ENCODE measurements at regions not wholly inside any gene's neighbourhood (a gene's known extent, or its start where the extent isn't known, plus 50 kb on each side); places are given as distances from the start of the nearest gene placed in this dataset.

DNA sequence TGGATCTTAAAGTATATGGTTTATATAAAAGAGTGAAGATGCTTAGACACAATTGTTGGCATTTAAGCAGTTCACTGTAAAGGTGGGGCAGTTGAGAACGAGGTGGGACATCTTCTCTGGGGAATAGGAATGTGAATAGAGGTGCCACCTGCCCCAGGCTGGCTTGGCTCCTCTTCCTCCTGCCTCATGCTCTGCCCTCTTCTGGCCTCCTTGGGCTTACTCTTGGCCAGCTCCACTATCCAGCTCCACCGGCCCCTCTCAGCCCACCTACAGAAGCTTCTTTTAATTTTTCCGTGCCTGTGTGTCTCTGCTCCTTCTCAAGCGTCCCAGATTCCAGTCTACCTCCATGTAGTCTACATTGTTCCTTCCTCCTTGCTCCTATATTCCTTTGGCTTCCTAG is 122.1 kb downstream of the NUF2 start:
- Histone ChIP-seq H3K4me1 (ENCODE audit: control insufficient read depth in 1 of 2, insufficient read depth in 2 of 2, low read length in 2 of 2) (no peaks in the 10 kb centered on the region), H3K9me3 (ENCODE audit: control insufficient read depth in 1 of 2, insufficient read depth in 1 of 2, low read depth in 1 of 2, low read length in 2 of 2) (no peaks in the 10 kb centered on the region), H3K4me2 (ENCODE audit: low read length) (no peak overlapping the region), H3K79me2 (ENCODE audit: insufficient read depth, low read length) (no peaks in the 10 kb centered on the region), H3K27ac (ENCODE audit: low read depth, low read length) (no peak overlapping the region), H3K4me3 (replicated peaks in 1 of 2; ENCODE audit: low read depth in 1 of 2, low read length in 2 of 2) (no peak overlapping the region), H3K9me2 (ENCODE audit: insufficient read depth) (no peaks in the 10 kb centered on the region), H3K27me3 (ENCODE audit: insufficient read depth, low read length) (peaks cover 7% of the 10 kb centered on the region; the same call in 1 of the 2 replicates), H3K9ac (ENCODE audit: low read length) (no peak overlapping the region), H4K20me1 (ENCODE audit: insufficient read depth) (no peaks in the 10 kb centered on the region), H3K36me3 (ENCODE audit: control insufficient read depth in 1 of 2, insufficient read depth in 2 of 2, low read length in 2 of 2) (no peaks in the 10 kb centered on the region), H2AFZ (ENCODE audit: low read depth, low read length, poor library complexity, severe bottlenecking) (no peak overlapping the region)
- BruUV-seq (replicated peaks): no TSS peak
- ChIA-PET RAD21 (ENCODE audit: low non-redundant PET in 1 of 2, low total read pairs in 2 of 2, uncharacterized antibody in 2 of 2, unreplicated experiment in 2 of 2) (no interaction called here), POLR2A (no interaction called here), CTCF (no interaction called here)
- ATAC-seq: no peak
- TF ChIP-seq EGR1 (IDR thresholded peaks at IDR 0.05; ENCODE audit: low read depth): no peak
- TF ChIP-seq, protein P1, sequence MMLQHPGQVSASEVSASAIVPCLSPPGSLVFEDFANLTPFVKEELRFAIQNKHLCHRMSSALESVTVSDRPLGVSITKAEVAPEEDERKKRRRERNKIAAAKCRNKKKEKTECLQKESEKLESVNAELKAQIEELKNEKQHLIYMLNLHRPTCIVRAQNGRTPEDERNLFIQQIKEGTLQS (IDR thresholded peaks at IDR 0.05): no peak
- no peak for TF ChIP-seq YY1 (IDR thresholded peaks at IDR 0.05; ENCODE audit: extremely low read depth, insufficient replicate concordance, low read depth, low read length)
- TF ChIP-seq JUND (IDR thresholded peaks at IDR 0.05): no peak
- no peak for TF ChIP-seq RAD21 (IDR thresholded peaks at IDR 0.05; ENCODE audit: low read depth)
- TF ChIP-seq, protein P2, sequence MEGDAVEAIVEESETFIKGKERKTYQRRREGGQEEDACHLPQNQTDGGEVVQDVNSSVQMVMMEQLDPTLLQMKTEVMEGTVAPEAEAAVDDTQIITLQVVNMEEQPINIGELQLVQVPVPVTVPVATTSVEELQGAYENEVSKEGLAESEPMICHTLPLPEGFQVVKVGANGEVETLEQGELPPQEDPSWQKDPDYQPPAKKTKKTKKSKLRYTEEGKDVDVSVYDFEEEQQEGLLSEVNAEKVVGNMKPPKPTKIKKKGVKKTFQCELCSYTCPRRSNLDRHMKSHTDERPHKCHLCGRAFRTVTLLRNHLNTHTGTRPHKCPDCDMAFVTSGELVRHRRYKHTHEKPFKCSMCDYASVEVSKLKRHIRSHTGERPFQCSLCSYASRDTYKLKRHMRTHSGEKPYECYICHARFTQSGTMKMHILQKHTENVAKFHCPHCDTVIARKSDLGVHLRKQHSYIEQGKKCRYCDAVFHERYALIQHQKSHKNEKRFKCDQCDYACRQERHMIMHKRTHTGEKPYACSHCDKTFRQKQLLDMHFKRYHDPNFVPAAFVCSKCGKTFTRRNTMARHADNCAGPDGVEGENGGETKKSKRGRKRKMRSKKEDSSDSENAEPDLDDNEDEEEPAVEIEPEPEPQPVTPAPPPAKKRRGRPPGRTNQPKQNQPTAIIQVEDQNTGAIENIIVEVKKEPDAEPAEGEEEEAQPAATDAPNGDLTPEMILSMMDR (IDR thresholded peaks at IDR 0.05 in 2 of 3, conservative IDR thresholded peaks at IDR 0.05 in 1 of 3; ENCODE audit: borderline replicate concordance in 1 of 3, insufficient read depth in 1 of 3, low read depth in 2 of 3, low read length in 2 of 3): no peak
- TF ChIP-seq, protein P3, sequence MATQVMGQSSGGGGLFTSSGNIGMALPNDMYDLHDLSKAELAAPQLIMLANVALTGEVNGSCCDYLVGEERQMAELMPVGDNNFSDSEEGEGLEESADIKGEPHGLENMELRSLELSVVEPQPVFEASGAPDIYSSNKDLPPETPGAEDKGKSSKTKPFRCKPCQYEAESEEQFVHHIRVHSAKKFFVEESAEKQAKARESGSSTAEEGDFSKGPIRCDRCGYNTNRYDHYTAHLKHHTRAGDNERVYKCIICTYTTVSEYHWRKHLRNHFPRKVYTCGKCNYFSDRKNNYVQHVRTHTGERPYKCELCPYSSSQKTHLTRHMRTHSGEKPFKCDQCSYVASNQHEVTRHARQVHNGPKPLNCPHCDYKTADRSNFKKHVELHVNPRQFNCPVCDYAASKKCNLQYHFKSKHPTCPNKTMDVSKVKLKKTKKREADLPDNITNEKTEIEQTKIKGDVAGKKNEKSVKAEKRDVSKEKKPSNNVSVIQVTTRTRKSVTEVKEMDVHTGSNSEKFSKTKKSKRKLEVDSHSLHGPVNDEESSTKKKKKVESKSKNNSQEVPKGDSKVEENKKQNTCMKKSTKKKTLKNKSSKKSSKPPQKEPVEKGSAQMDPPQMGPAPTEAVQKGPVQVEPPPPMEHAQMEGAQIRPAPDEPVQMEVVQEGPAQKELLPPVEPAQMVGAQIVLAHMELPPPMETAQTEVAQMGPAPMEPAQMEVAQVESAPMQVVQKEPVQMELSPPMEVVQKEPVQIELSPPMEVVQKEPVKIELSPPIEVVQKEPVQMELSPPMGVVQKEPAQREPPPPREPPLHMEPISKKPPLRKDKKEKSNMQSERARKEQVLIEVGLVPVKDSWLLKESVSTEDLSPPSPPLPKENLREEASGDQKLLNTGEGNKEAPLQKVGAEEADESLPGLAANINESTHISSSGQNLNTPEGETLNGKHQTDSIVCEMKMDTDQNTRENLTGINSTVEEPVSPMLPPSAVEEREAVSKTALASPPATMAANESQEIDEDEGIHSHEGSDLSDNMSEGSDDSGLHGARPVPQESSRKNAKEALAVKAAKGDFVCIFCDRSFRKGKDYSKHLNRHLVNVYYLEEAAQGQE (IDR thresholded peaks at IDR 0.05; ENCODE audit: low read depth): no peak
- TF ChIP-seq EZH2phosphoT487 (IDR thresholded peaks at IDR 0.05; ENCODE audit: borderline replicate concordance): no peak
- no peak for TF ChIP-seq ZNF274 (IDR thresholded peaks at IDR 0.05; ENCODE audit: low read depth, low read length)
- intact Hi-C loops (cut with micrococcal nuclease): no loop called here
- no peak for DNase-seq (ENCODE audit: low read depth, low spot score)

Measured in HCT116 (cell line).